H1 (cell line): ENCODE measurements at regions not wholly inside any gene's neighbourhood (a gene's known extent, or its start where the extent isn't known, plus 50 kb on each side); places are given as distances from the start of the nearest gene placed in this dataset.

Experiments used
- CTCF ChIA-PET: fragments of 300-600 bp; sonication (Branson Sonifier 250); formaldehyde crosslinking; loops from one replicate; lab custom pipeline; 2021; ENCODE audit not compliant: partially characterized antibody; lab: Charles Lee
- POLR2A ChIA-PET: fragments of 300-600 bp; sonication (Branson Sonifier 250); formaldehyde crosslinking; loops from one replicate; lab custom pipeline; 2021; ENCODE audit warnings: inconsistent platforms; ENCODE audit not compliant: partially characterized antibody; lab: Charles Lee
- DNase-seq, 2 experiments: peaks; one replicate each; pipeline versions ENCODE4 v3.0.0 to v3.0.0-alpha.2; 2010 to 2022; ENCODE audit warnings: low spot score in 2 of 2, low read depth in 1 of 2, mixed read lengths in 1 of 2
- FAIRE-seq: peaks from 2 replicates; lab custom pipeline; 2011; peaks lifted over from hg19 to GRCh38; lab: Jason Lieb, UNC
- H2AFZ ChIP-seq: 2 replicates; pipeline ENCODE4 v1.8.1; 2012; ENCODE audit warnings: low read length, inconsistent platforms
- H2AK5ac ChIP-seq: 2 replicates; pipeline ENCODE4 v1.6.1; 2013; ENCODE audit warnings: low read depth, low read length
- H2BK120ac ChIP-seq: replicated peaks from 2 replicates; pipeline ENCODE3; 2013; ENCODE audit warnings: low read depth, low read length, inconsistent platforms
- H2BK12ac ChIP-seq: 2 replicates; pipeline ENCODE4 v1.6.1; 2013; ENCODE audit warnings: low read depth, low read length
- H2BK15ac ChIP-seq: 2 replicates; pipeline ENCODE4 v1.6.1; 2013; ENCODE audit warnings: low read length
- H2BK20ac ChIP-seq: 2 replicates; pipeline ENCODE4 v1.6.1; 2013; ENCODE audit warnings: low read length
- H2BK5ac ChIP-seq: 2 replicates; pipeline ENCODE4 v1.6.1; 2013; ENCODE audit warnings: low read depth, low read length
- H3K14ac ChIP-seq: 2 replicates; pipeline ENCODE4 v1.6.1; 2013; ENCODE audit warnings: inconsistent platforms; ENCODE audit not compliant: insufficient read length
- H3K18ac ChIP-seq: 2 replicates; pipeline ENCODE4 v1.6.1; 2013; ENCODE audit warnings: low read length; ENCODE audit errors: extremely low read depth
- H3K23ac ChIP-seq: 2 replicates; pipeline ENCODE4 v1.6.1; 2013; ENCODE audit warnings: inconsistent platforms; ENCODE audit not compliant: insufficient read length
- H3K23me2 ChIP-seq: 2 replicates; pipeline ENCODE4 v1.6.1; 2013; ENCODE audit warnings: low read depth, low read length
- H3K27ac ChIP-seq: 2 replicates; pipeline ENCODE4 v1.6.1; 2011; ENCODE audit warnings: low read depth, low read length, inconsistent platforms
- H3K27me3 ChIP-seq, 4 experiments: replicated peaks in 1 of 4; 1 replicate in 1 of 4; 2 replicates in 3 of 4; pipeline versions ENCODE4 v1.6.1 to v1.8.1; 2011 to 2013; ENCODE audit warnings: low read length in 3 of 4, mild to moderate bottlenecking in 3 of 4, inconsistent platforms in 2 of 4, mixed read lengths in 2 of 4, moderate library complexity in 1 of 4; ENCODE audit not compliant: control insufficient read depth in 3 of 4, insufficient read depth in 3 of 4; ENCODE audit errors: extremely low read depth in 1 of 4
- H3K36me3 ChIP-seq, 4 experiments: 2 replicates each; pipeline versions ENCODE4 v1.6.1 to v1.8.1; 2011 to 2013; ENCODE audit warnings: mild to moderate bottlenecking in 4 of 4, low read length in 3 of 4, moderate library complexity in 2 of 4, control low read depth in 1 of 4, inconsistent platforms in 1 of 4; ENCODE audit not compliant: insufficient read depth in 4 of 4, control insufficient read depth in 2 of 4
- H3K4ac ChIP-seq: replicated peaks from 2 replicates; pipeline ENCODE3; 2013; ENCODE audit warnings: low read length, low read depth, mixed read lengths, inconsistent platforms; ENCODE audit not compliant: insufficient read length
- H3K4me1 ChIP-seq, 4 experiments: replicated peaks in 1 of 4; 1 replicate in 1 of 4; 2 replicates in 3 of 4; pipeline versions ENCODE4 v1.6.1 to v1.8.1; 2011 to 2013; ENCODE audit warnings: low read length in 3 of 4, inconsistent platforms in 2 of 4, mixed read lengths in 1 of 4; ENCODE audit not compliant: insufficient read depth in 4 of 4, control insufficient read depth in 3 of 4
- H3K4me2 ChIP-seq, 2 experiments: 2 replicates each; pipeline versions ENCODE4 v1.6.1 to v1.8.1; 2011 to 2013; ENCODE audit warnings: low read depth in 2 of 2, low read length in 2 of 2, control low read depth in 1 of 2, inconsistent platforms in 1 of 2, mild to moderate bottlenecking in 1 of 2; ENCODE audit not compliant: insufficient read depth in 1 of 2
- H3K4me3 ChIP-seq, 4 experiments: fragments of 200-600, 300-600 bp in 1 of 4; sonication (generic), shearing (Covaris generic), sonication (Bioruptor Twin) in 1 of 4; 2 replicates each; pipeline versions ENCODE4 v1.5.1 to v1.8.1; 2011 to 2016; ENCODE audit warnings: low read length in 4 of 4, low read depth in 3 of 4, control low read depth in 2 of 4, inconsistent platforms in 2 of 4, mild to moderate bottlenecking in 2 of 4, mixed read lengths in 1 of 4, moderate library complexity in 1 of 4; ENCODE audit not compliant: insufficient read depth in 2 of 4; ENCODE audit errors: extremely low read depth in 1 of 4
- H3K56ac ChIP-seq: replicated peaks from 2 replicates; pipeline ENCODE3; 2013; ENCODE audit warnings: low read depth, mild to moderate bottlenecking, mixed read lengths, low read length, inconsistent platforms; ENCODE audit not compliant: insufficient read length
- H3K79me1 ChIP-seq: 2 replicates; pipeline ENCODE4 v1.6.1; 2013; ENCODE audit warnings: low read depth, low read length, control low read depth
- H3K79me2 ChIP-seq, 2 experiments: 2 replicates each; pipeline versions ENCODE4 v1.6.1 to v1.8.1; 2012 to 2013; ENCODE audit warnings: low read length in 2 of 2, mild to moderate bottlenecking in 2 of 2, inconsistent platforms in 1 of 2; ENCODE audit not compliant: insufficient read depth in 2 of 2, control insufficient read depth in 1 of 2
- H3K9ac ChIP-seq, 4 experiments: replicated peaks in 1 of 4; 1 replicate in 1 of 4; 2 replicates in 3 of 4; pipeline versions ENCODE4 v1.6.1 to v1.8.1; 2011 to 2013; ENCODE audit warnings: low read depth in 3 of 4, low read length in 3 of 4, control low read depth in 2 of 4, mild to moderate bottlenecking in 2 of 4, moderate library complexity in 2 of 4, inconsistent platforms in 1 of 4; ENCODE audit errors: extremely low read depth in 1 of 4
- H3K9me3 ChIP-seq, 2 experiments: 2 replicates each; pipeline versions ENCODE4 v1.6.1 to v1.8.1; 2012 to 2013; ENCODE audit warnings: mild to moderate bottlenecking in 2 of 2, moderate library complexity in 2 of 2, control low read depth in 1 of 2, inconsistent platforms in 1 of 2, low read depth in 1 of 2, low read length in 1 of 2, mixed read lengths in 1 of 2; ENCODE audit not compliant: insufficient read depth in 2 of 2
- H4K20me1 ChIP-seq, 2 experiments: replicated peaks in 1 of 2; 2 replicates each; pipeline versions ENCODE3 to v1.8.1; 2011 to 2013; ENCODE audit warnings: inconsistent platforms in 2 of 2, low read length in 2 of 2, mild to moderate bottlenecking in 1 of 2; ENCODE audit not compliant: insufficient read depth in 2 of 2, control insufficient read depth in 1 of 2
- H4K5ac ChIP-seq: 2 replicates; pipeline ENCODE4 v1.6.1; 2013; ENCODE audit warnings: low read length, low read depth, mixed read lengths, inconsistent platforms; ENCODE audit not compliant: insufficient read length
- H4K8ac ChIP-seq: 2 replicates; pipeline ENCODE4 v1.8.0; 2013; ENCODE audit warnings: mild to moderate bottlenecking, moderate library complexity, low read length, inconsistent platforms; ENCODE audit not compliant: insufficient read depth; ENCODE audit errors: extremely low read depth
- H4K91ac ChIP-seq: replicated peaks from 2 replicates; pipeline ENCODE3; 2013; ENCODE audit warnings: low read length, mixed read lengths, inconsistent platforms; ENCODE audit not compliant: insufficient read length
- ASH2L ChIP-seq: fragments of 200-600, 300-600 bp; sonication (generic); IDR thresholded peaks from one replicate; pipeline ENCODE4 v1.7.1; 2017; ENCODE audit warnings: low read length
- BACH1 ChIP-seq: IDR thresholded peaks from 2 replicates; pipeline ENCODE4 v1.6.1; 2012; ENCODE audit warnings: low read length, improper control_type of control experiment
- EZH2 ChIP-seq: fragments of 200-600 bp; sonication (generic); IDR thresholded peaks from 2 replicates; pipeline ENCODE4 v1.7.1; 2012; ENCODE audit warnings: low read depth, mild to moderate bottlenecking, moderate library complexity, low read length, inconsistent platforms; ENCODE audit not compliant: severe bottlenecking
- PHF8 ChIP-seq: fragments of 200-600 bp; sonication (generic); conservative IDR thresholded peaks from 2 replicates; pipeline ENCODE4 v1.7.1; 2012; ENCODE audit warnings: low read depth, mild to moderate bottlenecking, inconsistent platforms, low read length, moderate library complexity
- RFX5 ChIP-seq: IDR thresholded peaks from 2 replicates; pipeline ENCODE4 v1.6.1; 2011; ENCODE audit warnings: low read depth, low read length, improper control_type of control experiment, borderline replicate concordance
- SAP30 ChIP-seq: fragments of 300-600 bp; sonication (generic); IDR thresholded peaks from 2 replicates; pipeline ENCODE4 v1.7.1; 2012; ENCODE audit warnings: low read length, moderate library complexity, mild to moderate bottlenecking, inconsistent platforms; ENCODE audit not compliant: insufficient read depth, insufficient replicate concordance
- TBP ChIP-seq: IDR thresholded peaks from 2 replicates; pipeline ENCODE4 v1.6.1; 2011; ENCODE audit warnings: low read depth, low read length, improper control_type of control experiment
- WGBS, 2 experiments: shearing (Covaris generic) in 1 of 2; methylation state at CpG; one replicate each; pipeline versions ENCODE4 v1.1.6 to v1.1.7; 2013 to 2015; ENCODE audit warnings: low lambda C conversion rate in 2 of 2, mixed read lengths in 2 of 2, inconsistent platforms in 1 of 2, low coverage in 1 of 2, missing lambda C conversion rate in 1 of 2; ENCODE audit not compliant: insufficient replicate concordance in 2 of 2, insufficient coverage in 1 of 2, insufficient read length in 1 of 2; ENCODE audit errors: extremely low coverage in 1 of 2, missing lambda C conversion rate in 1 of 2; 5-methylcytosine and 5-hydroxymethylcytosine counted together

- Histone ChIP-seq H3K9me3 (peaks cover 1 to 9% of the 10 kb centered on the region in 2 experiments; a peak in 2 of 4 replicates), H2AFZ (no peak overlapping the region), H4K5ac (no peak overlapping the region), H3K27me3 (no peaks in the 10 kb centered on the region), H3K23me2 (no peaks in the 10 kb centered on the region), H3K4me1 (no peaks in the 10 kb centered on the region), H2BK5ac (no peak overlapping the region), H3K27ac (no peak overlapping the region), H4K91ac (no peak overlapping the region), H3K23ac (no peak overlapping the region), H3K4me3 (no peak overlapping the region), H3K79me1 (no peaks in the 10 kb centered on the region), H3K79me2 (no peaks in the 10 kb centered on the region), H2BK20ac (no peak overlapping the region), H3K36me3 (no peaks in the 10 kb centered on the region), H3K4me2 (no peak overlapping the region), H3K56ac (no peak overlapping the region), H4K20me1 (no peaks in the 10 kb centered on the region), H3K9ac (no peak overlapping the region), H2BK12ac (no peak overlapping the region), H2BK15ac (no peak overlapping the region), H4K8ac (no peak overlapping the region), H2AK5ac (no peak overlapping the region), H3K4ac (no peak overlapping the region), H2BK120ac (no peak overlapping the region), H3K14ac (no peak overlapping the region), H3K18ac (no peak overlapping the region)
- no peak for TF ChIP-seq BACH1
- TF ChIP-seq SAP30: no peak
- no peak for TF ChIP-seq RFX5
- no peak for TF ChIP-seq EZH2
- TF ChIP-seq PHF8: no peak
- TF ChIP-seq TBP: no peak
- TF ChIP-seq ASH2L: no peak
- DNase-seq: no peak
- ChIA-PET POLR2A (no interaction called here), CTCF (no interaction called here)
- 94% methylated on average over 2 of the region's 2 CpGs; no CpG with 5 or more reads in 1 of the 2 experiments for WGBS, 2 experiments
- FAIRE-seq: no peak
Measured at GRCh38 chrX:39307488-39307887, 506.2 kb downstream of the MID1IP1 start.
